HepG2 (cell line): ENCODE measurements at regions not wholly inside any gene's neighbourhood (a gene's known extent, or its start where the extent isn't known, plus 50 kb on each side); places are given as distances from the start of the nearest gene placed in this dataset.

ENCODE experiments used
- ATAC-seq: fragments of 200-7000 bp; cut with Tn5 transposase; 3 replicates; pipeline ENCODE4 v1.9.1; 2020; ENCODE audit warnings: mild to moderate bottlenecking, moderate library complexity
- BruUV-seq: library from RNA; stranded (reverse); fragments of 400-500 nt; replicated peaks from 2 replicates; lab custom pipeline; 2021; lab: Mats Ljungman, UMichigan
- CTCF ChIA-PET: fragments of 300-600 bp; formaldehyde crosslinking; extraction: SDS; loops from one replicate; lab custom pipeline; 2021; ENCODE audit warnings: low total read pairs, inconsistent platforms, low intra/inter-chr PET ratio; lab: Yijun Ruan, JAX
- POLR2A ChIA-PET: fragments of 350-600 bp; sonication (Branson Sonifier 250); formaldehyde crosslinking; loops from one replicate; lab custom pipeline; 2020; ENCODE audit warnings: antibody characterized with exemption, inconsistent platforms; lab: Yijun Ruan, JAX
- DNase-seq: peaks from one replicate; pipeline ENCODE4 v3.0.0-alpha.2; 2015; ENCODE audit warnings: low spot score
- FAIRE-seq: peaks from 3 replicates; lab custom pipeline; 2011; peaks lifted over from hg19 to GRCh38; lab: Jason Lieb, UNC
- H2AFZ ChIP-seq: one replicate; pipeline ENCODE4 v1.6.1; 2011; ENCODE audit warnings: low read length, inconsistent platforms
- H3K27ac ChIP-seq: fragments of 300-600 bp; 3 replicates; pipeline ENCODE4 v1.8.0; 2011; ENCODE audit warnings: mixed run types, mild to moderate bottlenecking, mixed read lengths, low read length, inconsistent platforms; ENCODE audit not compliant: insufficient read depth; ENCODE audit errors: extremely low read length
- H3K27me3 ChIP-seq, 2 experiments: fragments of 200-600 bp in 1 of 2; 2 replicates in 1 of 2; 3 replicates in 1 of 2; pipeline versions ENCODE4 v1.6.0 to v1.8.0; 2011; ENCODE audit warnings: low read length in 2 of 2, mild to moderate bottlenecking in 2 of 2, moderate library complexity in 2 of 2, inconsistent platforms in 1 of 2; ENCODE audit not compliant: insufficient read depth in 2 of 2, control insufficient read depth in 1 of 2
- H3K36me3 ChIP-seq, 2 experiments: fragments of 200-600 bp in 1 of 2; replicated peaks in 1 of 2; 2 replicates in 1 of 2; 3 replicates in 1 of 2; pipeline versions ENCODE4 v1.5.1 to v1.8.0; 2011; ENCODE audit warnings: low read length in 2 of 2, inconsistent platforms in 1 of 2; ENCODE audit not compliant: insufficient read depth in 2 of 2, control insufficient read depth in 1 of 2
- H3K4me1 ChIP-seq: 2 replicates; pipeline ENCODE4 v1.5.1; 2012; ENCODE audit warnings: low read length, inconsistent platforms; ENCODE audit not compliant: insufficient read depth
- H3K4me2 ChIP-seq: 2 replicates; pipeline ENCODE4 v1.6.0; 2011; ENCODE audit warnings: low read depth, low read length, inconsistent platforms
- H3K4me3 ChIP-seq, 3 experiments: fragments of 200-600 bp in 1 of 3; sonication (generic), shearing (Covaris generic) in 1 of 3; replicated peaks in 1 of 3; 2 replicates each; pipeline ENCODE4 v1.5.1; 2011 to 2016; ENCODE audit warnings: low read length in 3 of 3, inconsistent platforms in 2 of 3, low read depth in 2 of 3, mild to moderate bottlenecking in 2 of 3, control low read depth in 1 of 3, mixed read lengths in 1 of 3; ENCODE audit not compliant: insufficient read depth in 1 of 3
- H3K79me2 ChIP-seq: one replicate; pipeline ENCODE4 v1.6.1; 2011; ENCODE audit warnings: low read length, inconsistent platforms; ENCODE audit not compliant: insufficient read depth
- H3K9ac ChIP-seq: 2 replicates; pipeline ENCODE4 v1.6.0; 2011; ENCODE audit warnings: mild to moderate bottlenecking, low read depth, low read length, inconsistent platforms; ENCODE audit not compliant: insufficient read depth
- H3K9me3 ChIP-seq: 2 replicates; pipeline ENCODE4 v1.5.1; 2012; ENCODE audit warnings: mild to moderate bottlenecking, low read length
- H4K20me1 ChIP-seq: 2 replicates; pipeline ENCODE4 v1.6.0; 2011; ENCODE audit warnings: inconsistent platforms, mild to moderate bottlenecking, low read length, moderate library complexity; ENCODE audit not compliant: insufficient read depth
- CBX2 ChIP-seq, 2 experiments: fragments of 200-600 bp in 1 of 2; sonication (generic); formaldehyde crosslinking in 1 of 2; IDR thresholded peaks; 2 replicates each; pipeline versions ENCODE4 v1.7.0 to v1.8.1; 2018 to 2022; ENCODE audit warnings: low read depth in 2 of 2, low read length in 1 of 2, mild to moderate bottlenecking in 1 of 2, missing genetic modification reagents in 1 of 2
- FOXA1 ChIP-seq, 2 experiments: fragments of 450-650 bp in 1 of 2; sonication (generic) in 1 of 2; formaldehyde crosslinking in 1 of 2; IDR thresholded peaks; 2 replicates each; pipeline versions ENCODE4 v1.4.0 to v1.6.1; 2016 to 2020; ENCODE audit warnings: missing genetic modification reagents in 1 of 2
- HNF4A ChIP-seq: sonication (generic); formaldehyde crosslinking; IDR thresholded peaks from 2 replicates; pipeline ENCODE4 v1.4.0; 2020; ENCODE audit warnings: missing genetic modification reagents
- HOXA3 ChIP-seq: sonication (generic); formaldehyde crosslinking; IDR thresholded peaks from 2 replicates; pipeline ENCODE4 v1.5.0; 2020; ENCODE audit warnings: missing genetic modification reagents
- MAFF ChIP-seq: IDR thresholded peaks from 2 replicates; pipeline ENCODE4 v1.6.1; 2011; ENCODE audit warnings: low read depth, low read length, improper control_type of control experiment
- MAFK ChIP-seq, 2 experiments: IDR thresholded peaks in 1 of 2; conservative IDR thresholded peaks in 1 of 2; 2 replicates each; pipeline ENCODE4 v1.6.1; 2011; ENCODE audit warnings: improper control_type of control experiment in 2 of 2, low read length in 2 of 2
- NFKB2 ChIP-seq: sonication (generic); formaldehyde crosslinking; IDR thresholded peaks from 2 replicates; pipeline ENCODE4 v1.4.0; 2020; ENCODE audit warnings: missing genetic modification reagents, borderline replicate concordance
- NRL ChIP-seq: sonication (generic); formaldehyde crosslinking; IDR thresholded peaks from 2 replicates; pipeline ENCODE4 v1.5.0; 2020; ENCODE audit warnings: missing genetic modification reagents, mild to moderate bottlenecking, moderate library complexity, borderline replicate concordance
- TBX2 ChIP-seq: sonication (generic); formaldehyde crosslinking; IDR thresholded peaks from 2 replicates; pipeline ENCODE4 v1.5.0; 2020; ENCODE audit warnings: missing genetic modification reagents, mild to moderate bottlenecking, borderline replicate concordance
- ZNF20 ChIP-seq: sonication (generic); formaldehyde crosslinking; IDR thresholded peaks from 2 replicates; pipeline ENCODE4 v1.4.0; 2020; ENCODE audit warnings: mild to moderate bottlenecking, moderate library complexity, missing genetic modification reagents
- ZNF546 ChIP-seq: sonication (generic); formaldehyde crosslinking; conservative IDR thresholded peaks from 2 replicates; pipeline ENCODE4 v1.8.1; 2023; ENCODE audit warnings: mild to moderate bottlenecking, missing genetic modification reagents
- WGBS: methylation state at CpG from one replicate; pipeline ENCODE4 v1.1.6; 2017; ENCODE audit warnings: low lambda C conversion rate; 5-methylcytosine and 5-hydroxymethylcytosine counted together
- in situ Hi-C: cut with HindIII; loops from 2 replicates; pipeline ENCODE4 v1.10.0; 2017; ENCODE audit warnings: low pct_unique_long_range_greater_than_20kb; ENCODE audit not compliant: extremely low pct_ligation_motif_present
- intact Hi-C: fragments of 100-400 bp; cut with micrococcal nuclease; formaldehyde crosslinking; loops from one replicate; pipeline ENCODE4 v1.10.0; 2022; ENCODE audit not compliant: unreplicated experiment
- TF ChIP-seq, protein P1 (sequence below): sonication (generic); formaldehyde crosslinking; IDR thresholded peaks from 2 replicates; pipeline ENCODE4 v1.8.1; 2023; ENCODE audit warnings: missing genetic modification reagents, mild to moderate bottlenecking, borderline replicate concordance

GRCh38 chr2:136534811-136535210, 230.5 kb upstream of the THSD7B start:
- Histone ChIP-seq H3K4me2 (no peak overlapping the region), H3K27ac (no peak overlapping the region), H4K20me1 (no peaks in the 10 kb centered on the region), H3K36me3 (no peaks in the 10 kb centered on the region), H3K4me1 (no peaks in the 10 kb centered on the region), H3K4me3 (no peak overlapping the region), H3K79me2 (no peaks in the 10 kb centered on the region), H3K9me3 (no peaks in the 10 kb centered on the region), H3K9ac (no peak overlapping the region), H2AFZ (no peak overlapping the region), H3K27me3 (no peaks in the 10 kb centered on the region)
- ChIA-PET POLR2A (no interaction called here), CTCF (no interaction called here)
- DNase-seq (no peak), ATAC-seq (no peak), FAIRE-seq (no peak)
- TF ChIP-seq NRL (CRISPR knock-in tag) (no peak), HOXA3 (CRISPR knock-in tag) (no peak), ZNF20 (no peak), CBX2 (IDR thresholded peaks at IDR 0.05; ENCODE audit: low read depth, low read length) (no peak), CBX2 (CRISPR knock-in tag; IDR thresholded peaks at IDR 0.05; ENCODE audit: low read depth) (no peak), HNF4A (CRISPR knock-in tag) (no peak), FOXA1 (IDR thresholded peaks at IDR 0.05) (no peak), FOXA1 (CRISPR knock-in tag; IDR thresholded peaks at IDR 0.05) (no peak)
- TF ChIP-seq, protein P1, sequence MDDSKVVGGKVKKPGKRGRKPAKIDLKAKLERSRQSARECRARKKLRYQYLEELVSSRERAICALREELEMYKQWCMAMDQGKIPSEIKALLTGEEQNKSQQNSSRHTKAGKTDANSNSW (CRISPR knock-in tag), result no peak
- in situ Hi-C loops, result no loop called here
- no TSS peak for BruUV-seq
- WGBS, result 4% methylated on average over 3 of the region's 3 CpGs
- intact Hi-C loops, result no loop called here

GRCh38 chr2:136532171-136532570, 233.2 kb upstream of the THSD7B start:
- no peaks in the 10 kb centered on the region for H3K27me3 ChIP-seq
- FAIRE-seq (no peak), DNase-seq (no peak), ATAC-seq (no peak)
- in situ Hi-C loops, result no loop called here
- TF ChIP-seq NFKB2 (CRISPR knock-in tag) (no peak), MAFF (peak; percentile 45; the same call in 1 of the 2 replicates), MAFK (conservative IDR thresholded peaks at IDR 0.05 in 1 of 2, IDR thresholded peaks at IDR 0.05 in 1 of 2; ENCODE audit: low read length in 2 of 2) (peak; percentile 60 to 78), ZNF546 (CRISPR knock-in tag) (no peak), TBX2 (no peak)
- no peak overlapping the region for H3K9ac ChIP-seq
- H3K36me3 ChIP-seq, result no peaks in the 10 kb centered on the region
- intact Hi-C loops, result no loop called here
- ChIA-PET POLR2A (no interaction called here), CTCF (no interaction called here)
- no peak overlapping the region for H3K27ac ChIP-seq
- H3K4me1 ChIP-seq, result no peaks in the 10 kb centered on the region
- no peaks in the 10 kb centered on the region for H3K79me2 ChIP-seq
- no peaks in the 10 kb centered on the region for H4K20me1 ChIP-seq
- WGBS, result 28% methylated on average over 2 of the region's 2 CpGs
- H3K9me3 ChIP-seq, result no peaks in the 10 kb centered on the region
- no peak overlapping the region for H3K4me3 ChIP-seq
- no TSS peak for BruUV-seq
- H3K4me2 ChIP-seq, result no peak overlapping the region
- no peak overlapping the region for H2AFZ ChIP-seq
